ENCODE measurements at regions not wholly inside any gene's neighbourhood (a gene's known extent, or its start where the extent isn't known, plus 50 kb on each side); places are given as distances from the start of the nearest gene placed in this dataset.

DNA sequence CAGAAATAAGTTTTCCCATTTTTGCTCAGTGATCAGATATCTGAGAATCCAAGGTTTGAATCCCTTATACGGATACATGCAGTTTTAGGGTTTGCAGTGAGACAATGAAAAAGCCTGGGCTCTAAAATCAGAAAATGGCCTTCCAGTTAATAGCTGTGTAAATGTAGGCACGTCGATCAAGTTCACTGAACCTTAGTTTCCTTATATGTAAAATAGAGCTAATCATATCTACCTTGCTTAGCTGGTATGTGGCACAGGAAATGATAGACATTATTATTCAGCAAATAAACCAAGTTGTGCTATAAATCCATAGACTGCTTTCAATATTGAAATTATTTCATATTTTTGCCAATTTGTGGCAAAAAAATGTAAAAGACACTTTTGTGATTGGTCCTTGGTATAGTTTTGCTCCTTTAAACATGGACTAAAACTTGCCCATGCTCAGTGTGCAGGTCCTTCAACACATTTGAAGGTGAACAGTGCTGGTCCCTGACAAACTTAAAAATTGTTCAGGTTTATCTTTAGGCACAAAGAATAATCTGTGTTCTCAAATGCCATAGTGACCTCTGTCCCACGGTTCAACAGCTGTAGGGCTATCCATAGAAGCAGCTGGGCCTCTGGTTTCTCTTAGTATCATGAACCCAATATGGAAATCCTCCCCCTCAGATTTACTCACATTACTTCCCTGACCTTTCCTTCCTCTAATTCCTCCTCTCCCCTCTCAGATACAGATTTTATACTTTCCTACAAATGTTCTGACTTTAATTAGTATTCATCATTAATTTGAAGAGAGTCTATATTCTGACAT, 51.0 kb downstream of the CCDC54 start:
- no peak for DNase-seq (ENCODE audit: low read depth in 2 of 2)

GRCh38 chr3:107429320-107430181, 52.3 kb downstream of the CCDC54 start:
- peak; percentile 34 to 53 for DNase-seq (ENCODE audit: low read depth in 2 of 2)

DNA sequence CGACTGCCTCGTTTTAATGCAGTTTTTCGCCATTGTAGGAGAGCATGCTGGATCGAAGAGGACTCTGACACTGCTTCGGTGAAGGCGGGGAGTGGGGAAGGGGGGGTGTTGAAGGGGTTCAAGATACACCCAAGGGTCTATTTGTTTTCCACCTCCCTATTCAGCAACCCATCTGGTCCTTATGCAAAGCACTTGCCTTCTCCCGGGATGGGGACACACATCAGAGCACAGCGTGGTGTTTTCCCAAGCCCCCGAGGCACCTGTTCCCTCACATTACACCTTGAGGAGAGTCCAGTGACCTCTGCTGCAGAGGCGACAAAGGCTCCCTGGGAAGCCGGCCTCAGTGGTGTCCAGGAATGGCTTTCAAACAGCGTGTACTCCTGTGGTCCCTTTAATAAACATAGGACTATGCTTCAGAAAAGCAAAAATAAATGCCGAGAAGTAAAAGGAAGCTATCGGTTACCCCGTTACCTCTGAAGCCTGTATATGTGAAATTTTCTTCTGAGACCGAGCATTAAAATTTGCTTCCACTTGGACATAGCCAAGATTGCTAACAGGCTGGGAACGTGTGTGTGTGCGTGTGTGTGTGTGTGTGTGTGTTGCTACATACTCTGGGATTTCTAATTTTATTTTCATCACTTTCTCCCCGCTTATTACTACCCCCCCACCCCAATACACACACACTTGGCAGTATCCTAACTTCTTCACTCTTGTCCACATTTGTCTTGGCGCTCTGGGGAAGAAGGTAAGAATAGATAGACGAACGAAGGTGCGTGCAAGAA, 53.2 kb downstream of the CCDC54 start:
- no peak for DNase-seq (ENCODE audit: low read depth in 2 of 2)

DNA sequence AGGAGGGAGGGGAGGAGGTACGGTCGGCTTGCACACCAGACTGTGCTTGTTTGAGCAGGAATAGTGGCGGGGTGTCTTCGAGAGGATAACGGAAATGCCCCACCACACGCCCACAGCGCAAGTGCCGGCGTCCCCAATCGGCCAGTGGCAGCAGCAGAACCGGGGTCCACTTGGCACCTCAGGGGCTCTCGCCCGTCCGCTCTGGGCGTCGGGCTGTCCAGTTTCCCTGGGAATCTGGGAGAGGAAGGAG, 53.7 kb downstream of the CCDC54 start:
- peak in 1 of 2 donors; percentile 13 for DNase-seq (ENCODE audit: low read depth in 2 of 2)

GRCh38 chr3:107431246-107432012, 54.2 kb downstream of the CCDC54 start:
- peak in 1 of 2 donors; percentile 43 for DNase-seq (ENCODE audit: low read depth in 2 of 2)

- DNase-seq (ENCODE audit: low read depth in 2 of 2), result no peak
Measured at GRCh38 chr3:107432013-107432515, 54.8 kb downstream of the CCDC54 start.

DNA sequence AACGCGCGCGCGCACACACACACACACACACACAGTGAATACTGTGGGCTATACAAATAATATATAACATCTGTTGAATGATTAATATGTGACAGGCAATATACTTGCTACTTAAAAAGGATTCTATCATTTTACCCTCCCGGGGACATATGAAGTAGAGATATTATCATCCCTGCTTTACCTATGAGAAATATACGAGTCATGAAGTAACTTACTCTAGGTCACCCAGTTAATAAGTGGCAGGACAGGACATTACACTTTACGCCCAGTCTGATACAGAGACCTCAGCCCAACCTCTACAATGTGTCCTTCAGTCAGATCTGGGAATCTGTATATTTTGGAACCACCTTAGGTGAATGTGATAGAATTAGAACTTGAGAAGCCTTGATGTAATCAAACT, 55.4 kb downstream of the CCDC54 start:
- no peak for DNase-seq (ENCODE audit: low read depth in 2 of 2)

GRCh38 chr3:107436029-107436428, 58.8 kb downstream of the CCDC54 start:
- no peak for DNase-seq (ENCODE audit: low read depth in 2 of 2)

- DNase-seq (ENCODE audit: low read depth in 2 of 2), result no peak
Measured at GRCh38 chr3:107438671-107439070, 61.4 kb downstream of the CCDC54 start.

GRCh38 chr3:107441617-107442016, 64.4 kb downstream of the CCDC54 start:
- no peak for DNase-seq (ENCODE audit: low read depth in 2 of 2)

GRCh38 chr3:107443461-107443860, 66.2 kb downstream of the CCDC54 start:
- DNase-seq (ENCODE audit: low read depth in 2 of 2), result no peak

- DNase-seq (ENCODE audit: low read depth in 2 of 2), result no peak
Measured at GRCh38 chr3:107446706-107447105, 69.5 kb downstream of the CCDC54 start.

- no peak for DNase-seq (ENCODE audit: low read depth in 2 of 2)
Measured at GRCh38 chr3:107450254-107450893, 72.4 kb upstream of the BBX start.

DNA sequence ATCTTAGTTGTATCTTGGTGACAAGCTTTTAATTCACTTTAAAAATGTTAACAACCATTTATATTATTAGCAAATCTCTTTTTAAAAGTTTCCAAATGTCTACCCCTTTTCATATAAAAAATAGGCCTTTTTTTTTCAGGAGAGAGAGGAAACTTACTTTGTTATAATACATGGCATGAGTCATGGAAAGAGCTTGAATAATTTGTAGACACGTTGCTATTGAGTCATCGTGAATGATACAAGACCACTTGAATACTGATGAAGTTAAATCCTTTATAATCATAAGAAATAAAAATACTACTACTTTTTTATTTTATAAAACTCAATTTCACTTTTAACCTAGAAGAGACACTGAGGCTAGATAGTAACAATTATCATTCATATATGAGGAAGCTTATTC, 70.3 kb upstream of the BBX start:
- DNase-seq (ENCODE audit: low read depth in 2 of 2), result no peak

DNA sequence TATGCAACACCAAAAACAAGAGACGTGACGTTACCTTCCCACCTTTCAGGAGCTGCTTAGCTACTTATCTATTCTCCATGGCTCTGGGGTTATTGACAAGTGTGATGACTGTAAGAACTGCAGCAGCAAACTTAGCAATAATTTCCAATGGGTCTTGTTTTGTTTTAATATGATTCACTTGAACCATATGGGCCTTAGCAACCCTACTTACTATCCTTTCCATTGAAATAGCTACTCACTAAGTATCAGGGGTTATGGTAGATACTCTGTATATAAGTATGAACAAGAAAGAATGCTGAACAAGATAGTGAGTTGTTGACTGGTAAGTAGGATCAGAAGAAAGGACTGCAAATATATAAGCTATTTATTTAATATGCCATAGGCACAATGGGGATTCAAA, 69.3 kb upstream of the BBX start:
- DNase-seq (ENCODE audit: low read depth in 2 of 2), result no peak

DNA sequence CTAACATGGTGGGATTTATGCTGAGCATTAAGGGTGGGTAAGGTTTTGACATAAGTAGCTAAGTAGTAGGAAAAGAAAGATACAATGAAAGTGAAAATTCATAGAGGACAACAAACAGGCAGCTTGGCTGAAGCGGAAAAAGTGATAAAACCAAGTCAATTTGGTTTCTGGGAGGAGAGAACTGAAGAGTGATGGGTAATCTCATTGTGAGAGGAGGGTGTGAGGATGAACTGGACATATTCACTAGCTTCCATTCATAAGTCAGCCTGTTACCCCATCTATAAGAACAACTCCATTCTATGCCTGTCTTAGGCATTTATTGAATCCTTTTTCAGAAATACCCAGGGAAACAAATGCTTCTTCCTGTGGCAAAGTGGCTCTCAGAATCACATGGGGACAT, 67.1 kb upstream of the BBX start:
- DNase-seq (ENCODE audit: low read depth in 2 of 2), result no peak

GRCh38 chr3:107456501-107456900, 66.3 kb upstream of the BBX start:
- no peak for DNase-seq (ENCODE audit: low read depth in 2 of 2)

DNA sequence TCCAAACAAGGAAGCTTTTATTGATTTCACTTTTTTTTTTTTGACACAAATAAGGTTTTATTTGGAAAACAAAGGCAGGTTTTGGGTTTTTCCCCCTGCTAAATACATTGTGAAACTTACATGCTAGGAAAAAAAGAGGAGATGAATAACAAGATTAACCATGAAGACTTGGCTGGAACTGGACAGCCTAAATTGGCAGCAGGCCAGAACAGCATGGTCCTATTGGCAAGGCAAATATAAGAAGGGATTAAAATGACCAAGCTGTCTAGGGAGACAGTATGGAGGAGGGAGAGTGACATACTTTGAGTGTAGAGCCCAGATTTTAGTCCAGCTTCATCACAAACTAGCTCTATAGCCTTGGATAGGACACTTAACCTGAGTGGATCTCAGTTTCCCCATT, 63.9 kb upstream of the BBX start:
- no peak for DNase-seq (ENCODE audit: low read depth in 2 of 2)

- DNase-seq (ENCODE audit: low read depth in 2 of 2), result no peak
Measured at GRCh38 chr3:107461721-107462120, 61.0 kb upstream of the BBX start.

DNA sequence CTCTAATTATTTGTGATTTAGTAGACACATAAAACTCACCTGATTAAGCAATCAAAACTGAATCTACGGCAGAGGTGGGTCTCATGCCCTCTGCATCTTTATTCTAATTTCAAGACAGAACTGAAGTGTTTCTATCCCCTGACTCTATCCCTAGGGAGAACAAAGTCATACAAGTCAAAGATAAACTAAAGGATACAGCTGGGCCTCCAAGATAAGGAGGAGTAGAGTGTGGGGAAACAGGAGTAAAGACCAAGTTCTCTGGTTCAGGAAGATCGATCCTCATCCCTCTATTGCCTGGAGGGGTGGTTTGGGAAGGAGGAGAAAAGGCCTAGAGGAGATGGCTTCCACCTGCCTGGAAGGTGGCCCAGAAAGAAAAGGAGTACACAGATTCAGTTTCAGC, 58.7 kb upstream of the BBX start:
- no peak for DNase-seq (ENCODE audit: low read depth in 2 of 2)

DNA sequence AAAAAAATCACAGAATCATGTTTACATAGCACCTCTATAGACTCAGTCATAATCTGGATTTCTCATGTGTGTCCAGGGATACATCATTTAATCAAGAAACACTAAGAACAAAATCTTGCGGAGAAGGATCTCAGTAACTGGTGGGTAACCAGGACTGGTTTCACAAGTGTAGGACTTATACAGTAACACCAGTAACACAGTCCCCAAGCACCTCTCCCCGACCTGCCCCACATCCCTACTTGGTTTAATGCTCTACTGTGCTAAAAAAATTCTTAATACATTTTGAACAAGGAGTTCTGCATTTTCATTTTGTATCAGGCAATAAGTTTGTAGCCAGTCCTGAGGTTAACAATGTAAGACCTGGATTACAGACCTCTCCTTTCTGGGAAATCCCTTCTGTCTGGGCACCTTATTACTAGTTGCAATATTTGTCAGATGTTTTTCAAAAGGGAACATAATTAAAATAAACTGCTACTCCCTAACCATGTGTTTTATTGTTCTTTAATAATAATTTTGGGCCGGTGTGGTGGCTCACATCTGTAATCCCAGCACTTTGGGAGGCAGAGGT, 57.6 kb upstream of the BBX start:
- DNase-seq (ENCODE audit: low read depth in 2 of 2), result no peak

Measured in stimulated activated CD4-positive, alpha-beta T cell treated with anti-CD3 and anti-CD28 coated beads, Interleukin-1b, Interleukin-23, amount 100 ng/mL, for 4 hours (primary cell).